Motor neuron (in vitro differentiated cells): ENCODE measurements at regions not wholly inside any gene's neighbourhood (a gene's known extent, or its start where the extent isn't known, plus 50 kb on each side); places are given as distances from the start of the nearest gene placed in this dataset.
A peak's percentile ranks its signal among the peaks of the same experiment; 100 is the strongest.

ENCODE experiments used
- ATAC-seq, 8 experiments: fragments of 200-7000 bp; cut with Tn5 transposase; replicated peaks in 6 of 8; 2 replicates each; pipeline ENCODE4 v1.8.0; 2021; ENCODE audit warnings: mild to moderate bottlenecking in 8 of 8, moderate library complexity in 8 of 8
- H3K27ac ChIP-seq, 2 donors: fragments of 250-450 bp; sonication (Bioruptor Pico); 2 replicates each; pipeline ENCODE4 v1.9.0; 2021; ENCODE audit warnings: antibody characterized with exemption in 2 of 2, mild to moderate bottlenecking in 2 of 2, moderate library complexity in 1 of 2
- H3K4me1 ChIP-seq, 2 donors: fragments of 250-450 bp; sonication (Bioruptor Pico); replicated peaks in 1 of 2; 2 replicates each; pipeline ENCODE4 v1.6.1; 2021; ENCODE audit warnings: antibody characterized with exemption in 2 of 2, mild to moderate bottlenecking in 2 of 2, moderate library complexity in 1 of 2
- H3K4me3 ChIP-seq, 5 donors: fragments of 250-450 bp; sonication (Bioruptor Pico); 2 replicates each; pipeline ENCODE4 v1.9.0; 2021; ENCODE audit warnings: antibody characterized with exemption in 5 of 5, mild to moderate bottlenecking in 5 of 5, moderate library complexity in 4 of 5
- WGBS, 10 experiments: fragments of 450-650 bp; shearing (Covaris generic); methylation state at CpG; one replicate each; pipeline ENCODE4 v1.0.0; 2022; 5-methylcytosine and 5-hydroxymethylcytosine counted together
- in situ Hi-C, 9 experiments: fragments of 400-800 bp; cut with MboI; loops; one replicate each; pipeline ENCODE4 v1.15.0; 2021; ENCODE audit warnings: low sequenced_read_pairs in 9 of 9, low pct_unique_long_range_greater_than_20kb in 2 of 9; ENCODE audit not compliant: unreplicated experiment in 9 of 9

- 60 to 80% (median 80%) methylated on average over 1 to 2 of the region's 5 CpGs; no CpG with 5 or more reads in 4 of the 10 experiments for WGBS, 10 experiments
- no peak for ATAC-seq
- no peak overlapping the region for H3K27ac ChIP-seq
- no peak overlapping the region for H3K4me3 ChIP-seq
- H3K4me1 ChIP-seq, result no peaks in the 10 kb centered on the region
- in situ Hi-C loops, result no loop called here
Measured at GRCh38 chr12:115243933-115244628, 560.1 kb upstream of the TBX3 start.

GRCh38 chr12:115240251-115240650 is 556.3 kb upstream of the TBX3 start:
- 0 to 44% (median 27%) methylated on average over 1 of the region's 1 CpG; no CpG with 5 or more reads in 2 of the 10 experiments for WGBS, 10 experiments
- in situ Hi-C loops, result no loop called here
- Histone ChIP-seq H3K4me3 (no peak overlapping the region), H3K4me1 (no peaks in the 10 kb centered on the region), H3K27ac (no peak overlapping the region)
- ATAC-seq, result no peak

GRCh38 chr12:115235880-115236279 is 551.9 kb upstream of the TBX3 start:
- no peak overlapping the region for H3K27ac ChIP-seq
- ATAC-seq, result no peak
- no peak overlapping the region for H3K4me3 ChIP-seq
- WGBS, 10 experiments, result 0 to 80% (median 25%) methylated on average over 1 of the region's 1 CpG; no CpG with 5 or more reads in 3 of the 10 experiments
- in situ Hi-C loops, result no loop called here
- no peaks in the 10 kb centered on the region for H3K4me1 ChIP-seq

GRCh38 chr12:115233891-115234543 is 550.0 kb upstream of the TBX3 start:
- 43 to 100% (median 68%) methylated on average over 1 to 6 of the region's 6 CpGs; no CpG with 5 or more reads in 2 of the 10 experiments for WGBS, 10 experiments
- Histone ChIP-seq H3K4me3 (no peak overlapping the region), H3K27ac (no peak overlapping the region), H3K4me1 (peaks cover 0 to 7% of the 10 kb centered on the region in 2 donors)
- no peak for ATAC-seq
- in situ Hi-C loops, result no loop called here

GRCh38 chr12:115232455-115233156 is 548.6 kb upstream of the TBX3 start:
- 17 to 86% (median 40%) methylated on average over 1 to 6 of the region's 7 CpGs; no CpG with 5 or more reads in 1 of the 10 experiments for whole genome bisulfite sequencing, 10 experiments
- Histone ChIP-seq H3K4me1 (peaks cover 0 to 7% of the 10 kb centered on the region in 2 donors), H3K27ac (no peak overlapping the region), H3K4me3 (no peak overlapping the region)
- in situ Hi-C loops, result no loop called here
- peak in 4 of 8 experiments; percentile 27 to 94 (median 62) for ATAC-seq

GRCh38 chr12:115230606-115231005 is 546.6 kb upstream of the TBX3 start:
- in situ Hi-C loops, result no loop called here
- WGBS, 10 experiments, result 20 to 100% (median 68%) methylated on average over 1 to 6 of the region's 6 CpGs

GRCh38 chr12:115229517-115229916 is 545.5 kb upstream of the TBX3 start:
- Histone ChIP-seq H3K27ac (no peak overlapping the region), H3K4me3 (no peak overlapping the region), H3K4me1 (peaks cover 0 to 7% of the 10 kb centered on the region in 2 donors)
- in situ Hi-C loops, result no loop called here
- WGBS, 10 experiments, result 60 to 100% (median 87%) methylated on average over 1 to 4 of the region's 4 CpGs; no CpG with 5 or more reads in 1 of the 10 experiments
- ATAC-seq, result no peak

More at GRCh38 chr12:115230606-115231005, 546.6 kb upstream of the TBX3 start:
- peaks cover 0 to 7% of the 10 kb centered on the region in 2 donors for H3K4me1 ChIP-seq
- H3K4me3 ChIP-seq, result no peak overlapping the region
- ATAC-seq, result no peak
- H3K27ac ChIP-seq, result no peak overlapping the region

GRCh38 chr12:115228434-115228833 is 544.5 kb upstream of the TBX3 start:
- Histone ChIP-seq H3K27ac (no peak overlapping the region), H3K4me3 (no peak overlapping the region), H3K4me1 (peaks cover 0 to 7% of the 10 kb centered on the region in 2 donors)
- 69 to 100% (median 87%) methylated on average over 2 to 4 of the region's 4 CpGs; no CpG with 5 or more reads in 2 of the 10 experiments for WGBS, 10 experiments
- ATAC-seq, result no peak
- in situ Hi-C loops, result no loop called here

- peak in 2 of 8 experiments; percentile 77 to 88 for ATAC-seq
- Histone ChIP-seq H3K27ac (no peak overlapping the region), H3K4me3 (no peak overlapping the region), H3K4me1 (peaks cover 0 to 7% of the 10 kb centered on the region in 2 donors)
- in situ Hi-C loops, result no loop called here
- 20 to 81% (median 50%) methylated on average over 1 to 2 of the region's 4 CpGs; no CpG with 5 or more reads in 5 of the 10 experiments for WGBS, 10 experiments
Measured at GRCh38 chr12:115227137-115227615, 543.2 kb upstream of the TBX3 start.

GRCh38 chr12:115225845-115226244 is 541.9 kb upstream of the TBX3 start:
- 20 to 89% (median 66%) methylated on average over 1 to 4 of the region's 4 CpGs; no CpG with 5 or more reads in 3 of the 10 experiments for WGBS, 10 experiments
- Histone ChIP-seq H3K27ac (no peak overlapping the region), H3K4me3 (no peak overlapping the region), H3K4me1 (peaks cover 0 to 7% of the 10 kb centered on the region in 2 donors)
- in situ Hi-C loops, result no loop called here
- ATAC-seq, result no peak

- no peak for ATAC-seq
- 0 to 80% (median 70%) methylated on average over 1 to 4 of the region's 4 CpGs; no CpG with 5 or more reads in 2 of the 10 experiments for WGBS, 10 experiments
- no peaks in the 10 kb centered on the region for H3K4me1 ChIP-seq
- H3K27ac ChIP-seq, result no peak overlapping the region
- H3K4me3 ChIP-seq, result no peak overlapping the region
- in situ Hi-C loops, result no loop called here
Measured at GRCh38 chr12:115223991-115224390, 540.0 kb upstream of the TBX3 start.

GRCh38 chr12:115223322-115223721 is 539.3 kb upstream of the TBX3 start:
- no peaks in the 10 kb centered on the region for H3K4me1 ChIP-seq
- 40 to 100% (median 97%) methylated on average over 1 to 4 of the region's 4 CpGs; no CpG with 5 or more reads in 5 of the 10 experiments for WGBS, 10 experiments
- H3K27ac ChIP-seq, result no peak overlapping the region
- peak in 2 of 8 experiments; percentile 24 to 28 for ATAC-seq
- H3K4me3 ChIP-seq, result no peak overlapping the region
- in situ Hi-C loops, result no loop called here

GRCh38 chr12:115222220-115222619 is 538.2 kb upstream of the TBX3 start:
- no peak overlapping the region for H3K27ac ChIP-seq
- WGBS, 10 experiments, result 58 to 90% (median 78%) methylated on average over 1 to 6 of the region's 6 CpGs; no CpG with 5 or more reads in 2 of the 10 experiments
- no peaks in the 10 kb centered on the region for H3K4me1 ChIP-seq
- in situ Hi-C loops, result no loop called here
- ATAC-seq, result no peak
- H3K4me3 ChIP-seq, result no peak overlapping the region
